ENCODE measurements at regions not wholly inside any gene's neighbourhood (a gene's known extent, or its start where the extent isn't known, plus 50 kb on each side); places are given as distances from the start of the nearest gene placed in this dataset.
"Not testable (repeated sequence)": the region's sequence is repeated elsewhere in the genome, so short reads cannot be mapped to it uniquely, and the experiment has no call there.

DNA sequence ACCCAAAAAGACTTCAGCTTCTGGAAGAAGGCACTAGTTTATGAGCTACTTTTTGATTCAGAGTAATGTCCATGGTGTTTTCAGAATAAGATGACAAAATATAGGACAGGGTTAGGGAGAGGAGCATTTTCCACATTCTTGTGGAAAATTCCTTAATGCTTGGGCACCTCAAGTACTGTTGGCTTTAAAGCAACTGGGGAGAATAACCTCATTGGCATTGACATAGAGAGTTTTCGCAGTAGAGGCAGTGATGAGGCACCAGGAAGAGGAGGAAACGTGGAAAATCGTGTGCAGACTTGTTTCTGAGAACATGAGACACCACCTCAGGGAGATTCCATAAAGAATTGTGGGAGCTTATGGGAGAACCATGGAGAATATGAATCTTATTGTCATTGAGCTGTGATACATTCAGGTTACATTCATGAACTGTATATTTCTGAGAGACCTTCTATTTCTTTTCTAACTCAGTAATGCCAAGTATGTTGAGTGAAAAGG lies 929.0 kb upstream of the NRXN1 start:
- DNase-seq: no peak

GRCh38 chr2:51960281-51960680 lies 928.3 kb upstream of the NRXN1 start:
- no peak for DNase-seq

- no peak for DNase-seq
These were observed 927.8 kb upstream of the NRXN1 start for GRCh38 chr2:51959696-51960095.

GRCh38 chr2:51953931-51954330 lies 922.0 kb upstream of the NRXN1 start:
- no peak for DNase-seq

DNA sequence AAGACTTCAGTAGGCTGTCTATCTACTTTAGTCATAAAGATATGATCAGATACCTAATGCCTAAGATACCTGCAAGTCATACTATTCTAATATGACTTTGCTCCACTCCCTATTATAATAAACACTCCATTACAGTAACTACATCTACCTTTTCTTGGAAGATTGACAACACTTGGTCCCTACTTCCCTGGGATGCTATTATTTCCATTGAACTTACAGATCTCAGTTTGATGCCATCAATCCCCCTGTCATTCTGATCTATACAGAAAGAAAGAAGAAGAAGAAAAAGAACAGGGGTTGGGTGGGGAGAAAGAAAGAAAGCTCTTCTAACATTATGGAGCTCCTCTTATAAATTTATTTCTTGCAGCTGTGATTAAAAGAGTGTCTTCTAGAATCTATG lies 889.1 kb upstream of the NRXN1 start:
- no peak for DNase-seq

GRCh38 chr2:51920509-51920908 lies 888.6 kb upstream of the NRXN1 start:
- DNase-seq: no peak

DNA sequence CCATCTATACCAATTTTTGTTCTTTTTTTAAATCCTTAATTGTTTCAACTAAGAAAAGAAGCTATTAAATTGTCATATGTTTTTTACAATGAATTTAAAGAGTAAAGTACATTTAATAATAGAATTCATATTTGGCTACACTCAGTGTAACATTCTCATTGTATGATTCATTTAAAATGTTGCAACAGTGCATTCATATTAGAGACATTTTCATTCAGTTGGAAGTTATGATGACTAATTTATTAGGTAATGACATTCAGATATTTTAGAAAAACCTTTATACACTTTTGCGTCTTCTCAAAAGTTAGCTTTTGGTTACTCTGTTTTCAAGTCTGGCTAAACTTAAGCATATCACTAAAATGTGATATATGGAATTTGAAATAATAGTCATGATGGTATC lies 887.5 kb upstream of the NRXN1 start:
- no peak for DNase-seq

DNA sequence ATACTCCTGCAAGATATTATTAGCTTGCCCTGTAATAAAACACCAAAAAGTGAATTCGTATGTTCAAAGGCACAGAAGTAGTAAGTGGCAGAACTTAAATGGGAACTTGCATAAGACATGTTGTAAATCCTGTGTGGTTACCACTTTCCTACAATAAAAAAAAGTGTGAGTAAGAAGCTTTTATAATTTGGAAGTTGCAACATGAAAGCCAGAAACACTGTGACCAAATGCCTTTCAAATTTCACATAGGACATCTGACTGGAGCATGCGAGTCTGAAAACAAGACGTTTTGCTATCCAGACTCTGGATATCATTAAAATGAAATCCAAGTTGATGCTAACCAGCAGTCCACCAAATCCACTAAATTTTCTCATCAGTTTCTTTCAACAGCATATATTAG lies 886.2 kb upstream of the NRXN1 start:
- DNase-seq: no peak

DNA sequence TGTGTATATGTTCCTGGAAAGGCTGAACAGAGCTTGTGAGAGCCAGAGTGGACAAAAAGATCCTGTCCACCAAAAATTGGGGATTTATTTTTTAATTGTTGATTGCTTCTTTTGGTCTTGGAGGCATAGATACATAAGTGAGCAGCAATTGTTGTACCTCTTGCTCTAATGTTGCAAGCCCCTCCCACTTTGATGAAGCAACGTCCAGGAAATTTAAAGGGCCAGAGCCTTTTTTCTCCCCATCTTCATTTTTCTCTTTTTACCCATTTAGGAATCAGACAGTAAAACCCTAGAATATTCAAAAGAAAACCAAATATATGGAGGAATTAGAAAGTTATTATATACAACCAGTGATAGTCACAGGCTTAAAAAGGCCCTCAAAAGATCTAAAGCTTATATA lies 871.8 kb upstream of the NRXN1 start:
- DNase-seq: no peak

DNA sequence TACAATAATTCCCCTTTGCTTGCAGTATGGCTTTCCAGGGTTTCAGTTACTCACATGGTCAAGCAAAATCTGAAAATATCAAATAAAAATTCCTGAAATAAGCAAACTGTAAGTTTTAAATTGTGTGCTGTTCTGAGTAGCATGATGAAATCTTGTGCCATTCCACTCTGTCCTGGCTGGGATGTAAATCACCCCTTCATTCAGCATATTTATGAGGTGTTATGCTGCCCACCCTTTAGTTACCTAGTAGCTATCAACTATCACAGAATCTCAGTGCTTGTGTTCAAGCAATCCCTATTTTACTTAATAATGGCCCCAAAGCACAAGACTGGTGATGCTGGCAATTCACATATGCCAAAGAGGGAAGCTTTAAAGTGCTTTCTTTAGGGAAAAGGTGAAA lies 867.7 kb upstream of the NRXN1 start:
- DNase-seq: no peak

DNA sequence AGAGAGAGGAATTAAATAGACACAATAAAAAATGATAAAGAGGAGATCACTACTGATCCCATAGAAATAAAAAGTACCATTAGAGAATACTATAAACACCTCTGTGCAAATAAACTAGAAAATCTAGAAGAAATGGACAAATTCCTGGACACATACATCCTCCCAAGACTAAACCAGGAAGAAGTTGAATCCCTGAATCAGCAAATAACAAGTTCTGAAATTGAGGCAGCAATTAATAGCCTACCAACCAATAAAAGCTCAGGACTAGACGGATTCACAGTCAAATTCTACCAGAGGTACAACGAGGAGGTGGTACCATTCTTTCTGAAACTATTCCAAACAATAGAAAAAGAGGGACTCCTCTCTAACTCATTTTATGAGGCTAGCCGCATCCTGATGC lies 862.7 kb upstream of the NRXN1 start:
- DNase-seq: not testable (repeated sequence)

- no peak for DNase-seq
These were observed 856.2 kb upstream of the NRXN1 start for GRCh38 chr2:51888120-51888519.

- no peak for DNase-seq
These were observed 849.7 kb upstream of the NRXN1 start for GRCh38 chr2:51881673-51882072.

GRCh38 chr2:51880153-51880552 lies 848.2 kb upstream of the NRXN1 start:
- no peak for DNase-seq

GRCh38 chr2:51866361-51866760 lies 834.4 kb upstream of the NRXN1 start:
- DNase-seq: no peak

GRCh38 chr2:51859260-51859659 lies 827.3 kb upstream of the NRXN1 start:
- no peak for DNase-seq

GRCh38 chr2:51855683-51856082 lies 823.8 kb upstream of the NRXN1 start:
- no peak for DNase-seq

- DNase-seq: no peak
These were observed 814.9 kb upstream of the NRXN1 start for GRCh38 chr2:51846796-51847195.

GRCh38 chr2:51846018-51846417 lies 814.1 kb upstream of the NRXN1 start:
- DNase-seq: no peak

DNA sequence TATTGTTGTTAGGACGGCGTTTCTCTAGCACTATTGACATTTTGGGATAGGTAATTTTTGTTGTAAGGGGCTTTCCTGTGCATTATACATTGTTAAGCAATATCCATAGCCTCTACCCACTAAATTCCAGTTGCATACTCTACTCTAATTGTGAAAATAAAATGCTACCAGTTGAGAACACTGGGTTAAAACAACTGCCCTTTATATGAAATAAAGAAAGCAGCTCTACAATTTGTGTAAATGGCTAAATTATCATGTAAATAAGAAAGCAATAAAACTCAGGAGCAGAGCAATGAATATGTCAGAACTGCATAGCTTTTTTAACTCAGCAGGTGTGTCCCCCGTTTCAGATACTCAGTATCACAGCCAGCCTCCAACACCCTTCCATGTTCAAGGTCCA lies 812.7 kb upstream of the NRXN1 start:
- DNase-seq: no peak

DNA sequence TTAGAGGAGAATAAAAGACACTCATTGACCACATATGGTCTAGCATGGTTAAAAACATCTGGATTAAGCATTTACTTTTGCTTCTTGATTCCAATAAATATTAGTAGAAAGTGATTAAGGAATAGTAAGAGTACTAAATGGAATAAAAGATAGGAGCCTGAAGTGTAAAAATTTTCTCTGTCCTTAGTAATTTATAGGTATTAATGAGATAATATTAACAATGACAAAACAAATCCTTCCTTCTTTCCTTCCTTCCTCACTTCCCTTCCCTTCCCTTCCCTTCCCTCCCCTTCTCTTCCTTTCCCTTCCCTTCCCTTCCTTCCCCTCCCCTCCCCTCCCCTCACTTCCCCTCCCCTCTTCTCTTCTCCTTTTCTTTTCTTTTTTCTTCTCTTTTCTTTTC lies 797.5 kb upstream of the NRXN1 start:
- no peak for DNase-seq

- no peak for DNase-seq
These were observed 793.9 kb upstream of the NRXN1 start for GRCh38 chr2:51825823-51826222.

- DNase-seq: no peak
These were observed 781.3 kb upstream of the NRXN1 start for GRCh38 chr2:51813247-51813646.

GRCh38 chr2:51812138-51812866 lies 780.4 kb upstream of the NRXN1 start:
- DNase-seq: no peak

GRCh38 chr2:51810197-51810596 lies 778.3 kb upstream of the NRXN1 start:
- no peak for DNase-seq
